Body of pancreas (tissue), 4 donors: ENCODE measurements at regions not wholly inside any gene's neighbourhood (a gene's known extent, or its start where the extent isn't known, plus 50 kb on each side); places are given as distances from the start of the nearest gene placed in this dataset.

Experiments
- POLR2A ChIP-seq, 3 donors: fragments of 450-650 bp; IDR thresholded peaks; one replicate each; pipeline ENCODE4 v1.6.1; 2016; ENCODE audit warnings: antibody characterized with exemption in 3 of 3, mild to moderate bottlenecking in 2 of 3
- TF ChIP-seq, protein P1 (sequence below), 7 experiments: fragments of 450-650 bp in 4 of 7; fragments of 200-600 bp in 3 of 7; sonication (generic) in 3 of 7; IDR thresholded peaks; one replicate each; pipeline ENCODE4 v1.5.1; 2016 to 2019; ENCODE audit warnings: antibody characterized with exemption in 7 of 7

DNA sequence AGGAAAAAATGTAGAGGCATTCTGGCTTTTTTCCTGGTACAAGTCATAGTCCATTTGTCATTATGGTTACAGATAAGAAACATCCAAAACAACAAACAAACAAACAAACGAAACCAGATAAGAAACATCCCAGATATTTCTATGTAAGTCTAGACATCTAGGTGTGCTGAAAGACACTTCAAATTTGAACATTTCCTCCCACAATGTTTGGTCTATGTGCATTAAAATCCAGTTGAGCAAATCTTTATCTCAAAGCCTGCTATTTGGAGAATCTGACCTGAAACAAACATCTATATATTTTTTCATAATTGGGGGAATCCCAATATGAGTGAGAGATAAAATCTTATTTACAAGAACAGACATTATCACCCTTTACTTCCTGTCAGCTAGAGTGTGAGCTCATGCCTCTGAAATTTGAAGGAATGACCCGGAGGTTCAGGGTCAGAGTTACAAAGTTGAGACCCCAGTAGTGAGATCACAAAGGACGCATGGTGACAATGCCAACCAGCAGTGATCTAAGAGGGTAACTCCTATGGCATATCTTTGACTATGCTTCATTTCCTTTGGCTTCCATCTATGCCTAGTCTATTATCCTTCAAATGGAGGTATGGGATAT is 182.9 kb upstream of the ATP1B1 start:
- TF ChIP-seq POLR2A (IDR thresholded peaks at IDR 0.05) = no peak
- TF ChIP-seq, protein P1, sequence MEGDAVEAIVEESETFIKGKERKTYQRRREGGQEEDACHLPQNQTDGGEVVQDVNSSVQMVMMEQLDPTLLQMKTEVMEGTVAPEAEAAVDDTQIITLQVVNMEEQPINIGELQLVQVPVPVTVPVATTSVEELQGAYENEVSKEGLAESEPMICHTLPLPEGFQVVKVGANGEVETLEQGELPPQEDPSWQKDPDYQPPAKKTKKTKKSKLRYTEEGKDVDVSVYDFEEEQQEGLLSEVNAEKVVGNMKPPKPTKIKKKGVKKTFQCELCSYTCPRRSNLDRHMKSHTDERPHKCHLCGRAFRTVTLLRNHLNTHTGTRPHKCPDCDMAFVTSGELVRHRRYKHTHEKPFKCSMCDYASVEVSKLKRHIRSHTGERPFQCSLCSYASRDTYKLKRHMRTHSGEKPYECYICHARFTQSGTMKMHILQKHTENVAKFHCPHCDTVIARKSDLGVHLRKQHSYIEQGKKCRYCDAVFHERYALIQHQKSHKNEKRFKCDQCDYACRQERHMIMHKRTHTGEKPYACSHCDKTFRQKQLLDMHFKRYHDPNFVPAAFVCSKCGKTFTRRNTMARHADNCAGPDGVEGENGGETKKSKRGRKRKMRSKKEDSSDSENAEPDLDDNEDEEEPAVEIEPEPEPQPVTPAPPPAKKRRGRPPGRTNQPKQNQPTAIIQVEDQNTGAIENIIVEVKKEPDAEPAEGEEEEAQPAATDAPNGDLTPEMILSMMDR (IDR thresholded peaks at IDR 0.05) = no peak
